ENCODE measurements at regions not wholly inside any gene's neighbourhood (a gene's known extent, or its start where the extent isn't known, plus 50 kb on each side); places are given as distances from the start of the nearest gene placed in this dataset.

DNA sequence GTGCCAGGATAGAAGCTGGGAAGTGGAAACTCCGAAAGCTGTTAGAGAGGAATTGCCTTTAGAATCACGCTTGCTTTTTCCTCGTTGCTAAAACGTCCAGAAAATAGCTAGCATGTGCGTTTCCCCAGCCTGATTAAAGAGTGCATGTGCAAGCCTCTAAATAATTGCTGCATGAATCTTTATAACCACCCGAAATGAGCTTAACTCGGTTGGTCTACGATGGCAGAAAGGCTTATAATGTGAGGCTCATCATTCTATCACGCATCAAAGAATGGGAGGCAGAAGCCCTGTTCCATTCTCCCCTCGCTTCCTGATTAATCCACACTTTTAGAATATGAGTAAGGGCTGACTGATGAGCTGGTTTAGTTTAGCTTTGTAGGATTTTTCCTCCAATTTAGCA is 394.6 kb upstream of the WWC1 start (continued):
- TF ChIP-seq, protein P1, sequence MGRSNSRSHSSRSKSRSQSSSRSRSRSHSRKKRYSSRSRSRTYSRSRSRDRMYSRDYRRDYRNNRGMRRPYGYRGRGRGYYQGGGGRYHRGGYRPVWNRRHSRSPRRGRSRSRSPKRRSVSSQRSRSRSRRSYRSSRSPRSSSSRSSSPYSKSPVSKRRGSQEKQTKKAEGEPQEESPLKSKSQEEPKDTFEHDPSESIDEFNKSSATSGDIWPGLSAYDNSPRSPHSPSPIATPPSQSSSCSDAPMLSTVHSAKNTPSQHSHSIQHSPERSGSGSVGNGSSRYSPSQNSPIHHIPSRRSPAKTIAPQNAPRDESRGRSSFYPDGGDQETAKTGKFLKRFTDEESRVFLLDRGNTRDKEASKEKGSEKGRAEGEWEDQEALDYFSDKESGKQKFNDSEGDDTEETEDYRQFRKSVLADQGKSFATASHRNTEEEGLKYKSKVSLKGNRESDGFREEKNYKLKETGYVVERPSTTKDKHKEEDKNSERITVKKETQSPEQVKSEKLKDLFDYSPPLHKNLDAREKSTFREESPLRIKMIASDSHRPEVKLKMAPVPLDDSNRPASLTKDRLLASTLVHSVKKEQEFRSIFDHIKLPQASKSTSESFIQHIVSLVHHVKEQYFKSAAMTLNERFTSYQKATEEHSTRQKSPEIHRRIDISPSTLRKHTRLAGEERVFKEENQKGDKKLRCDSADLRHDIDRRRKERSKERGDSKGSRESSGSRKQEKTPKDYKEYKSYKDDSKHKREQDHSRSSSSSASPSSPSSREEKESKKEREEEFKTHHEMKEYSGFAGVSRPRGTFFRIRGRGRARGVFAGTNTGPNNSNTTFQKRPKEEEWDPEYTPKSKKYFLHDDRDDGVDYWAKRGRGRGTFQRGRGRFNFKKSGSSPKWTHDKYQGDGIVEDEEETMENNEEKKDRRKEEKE (IDR thresholded peaks at IDR 0.05), result no peak
- no peak for TF ChIP-seq SIX5 (IDR thresholded peaks at IDR 0.05; ENCODE audit: low read depth, low read length, severe bottlenecking)
- no peak for TF ChIP-seq GATAD2B (conservative IDR thresholded peaks at IDR 0.05; ENCODE audit: low read depth)
- no peak for TF ChIP-seq MYC (IDR thresholded peaks at IDR 0.05; ENCODE audit: insufficient read depth, insufficient read length, insufficient replicate concordance, low read length, severe bottlenecking)
- TF ChIP-seq, protein P2, sequence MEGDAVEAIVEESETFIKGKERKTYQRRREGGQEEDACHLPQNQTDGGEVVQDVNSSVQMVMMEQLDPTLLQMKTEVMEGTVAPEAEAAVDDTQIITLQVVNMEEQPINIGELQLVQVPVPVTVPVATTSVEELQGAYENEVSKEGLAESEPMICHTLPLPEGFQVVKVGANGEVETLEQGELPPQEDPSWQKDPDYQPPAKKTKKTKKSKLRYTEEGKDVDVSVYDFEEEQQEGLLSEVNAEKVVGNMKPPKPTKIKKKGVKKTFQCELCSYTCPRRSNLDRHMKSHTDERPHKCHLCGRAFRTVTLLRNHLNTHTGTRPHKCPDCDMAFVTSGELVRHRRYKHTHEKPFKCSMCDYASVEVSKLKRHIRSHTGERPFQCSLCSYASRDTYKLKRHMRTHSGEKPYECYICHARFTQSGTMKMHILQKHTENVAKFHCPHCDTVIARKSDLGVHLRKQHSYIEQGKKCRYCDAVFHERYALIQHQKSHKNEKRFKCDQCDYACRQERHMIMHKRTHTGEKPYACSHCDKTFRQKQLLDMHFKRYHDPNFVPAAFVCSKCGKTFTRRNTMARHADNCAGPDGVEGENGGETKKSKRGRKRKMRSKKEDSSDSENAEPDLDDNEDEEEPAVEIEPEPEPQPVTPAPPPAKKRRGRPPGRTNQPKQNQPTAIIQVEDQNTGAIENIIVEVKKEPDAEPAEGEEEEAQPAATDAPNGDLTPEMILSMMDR (IDR thresholded peaks at IDR 0.05 in 2 of 3, conservative IDR thresholded peaks at IDR 0.05 in 1 of 3; ENCODE audit: control insufficient read depth in 2 of 3, extremely low read depth in 1 of 3, insufficient read depth in 1 of 3, low read depth in 3 of 3, low read length in 3 of 3), result no peak
- no peak for TF ChIP-seq TBL1XR1 (IDR thresholded peaks at IDR 0.05; ENCODE audit: low read depth, low read length)

DNA sequence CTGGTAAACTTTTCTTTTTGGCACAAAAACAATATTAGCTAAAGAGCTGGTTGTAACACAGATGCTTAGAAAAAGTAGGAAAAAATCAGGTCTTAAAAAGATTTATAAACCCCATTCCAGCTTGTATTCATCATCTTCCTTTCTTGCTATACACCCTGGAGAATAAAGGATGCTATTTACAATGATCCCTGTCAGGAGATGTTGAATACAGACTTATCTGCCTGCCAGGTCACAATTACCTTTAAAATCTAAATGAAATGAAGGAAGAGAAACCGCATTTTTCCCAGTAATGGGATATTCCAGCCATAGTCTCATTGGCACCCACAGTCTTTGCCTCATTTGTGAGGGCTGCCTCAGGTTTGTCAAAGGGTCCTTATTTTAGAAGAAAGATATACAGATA is 394.1 kb upstream of the WWC1 start:
- Histone ChIP-seq H3K4me2 (ENCODE audit: control insufficient read depth, insufficient read depth) (no peak overlapping the region), H3K4me3 (no peak overlapping the region), H4K20me1 (ENCODE audit: control insufficient read depth, insufficient read depth) (no peaks in the 10 kb centered on the region), H3K9ac (ENCODE audit: control insufficient read depth, insufficient read depth, low read length) (no peak overlapping the region), H2AFZ (ENCODE audit: control insufficient read depth, low read depth, low read length) (no peak overlapping the region), H3K4me1 (ENCODE audit: control insufficient read depth, insufficient read depth, low read length) (no peaks in the 10 kb centered on the region), H3K27ac (ENCODE audit: control insufficient read depth, insufficient read depth) (no peak overlapping the region), H3K9me3 (replicated peaks; ENCODE audit: control insufficient read depth, insufficient read depth, low read length) (no peaks in the 10 kb centered on the region), H3K27me3 (replicated peaks in 1 of 2; ENCODE audit: control insufficient read depth in 2 of 2, insufficient read depth in 2 of 2, low read length in 1 of 2) (no peaks in the 10 kb centered on the region), H3K79me2 (ENCODE audit: control insufficient read depth, insufficient read depth, low read length) (no peaks in the 10 kb centered on the region), H3K36me3 (ENCODE audit: control insufficient read depth in 2 of 2, insufficient read depth in 2 of 2, low read length in 1 of 2) (no peaks in the 10 kb centered on the region)
- ATAC-seq (no peak), DNase-seq (ENCODE audit: low read depth, low spot score) (no peak), FAIRE-seq (no peak)
- WGBS (ENCODE audit: insufficient coverage, insufficient replicate concordance, low lambda C conversion rate, missing lambda C conversion rate), result 4% methylated on average over 1 of the region's 1 CpG
- intact Hi-C loops (cut with micrococcal nuclease; ENCODE audit: unreplicated experiment) (no loop called here), in situ Hi-C loops (cut with MboI) (no loop called here)
- ChIA-PET SMC1A (ENCODE audit: uncharacterized antibody, unreplicated experiment) (interaction anchor here (0.6 kb wide), 1 partner anchor 10 kb away, joined by 3 read pairs; no protein-coding TSS in a partner anchor), CTCF (interaction anchor here (0.6 to 1.2 kb wide), 2 partner anchors 10 to 18 kb away, joined by 3 read pairs; no protein-coding TSS in a partner anchor), POLR2A (interaction anchor here (0.7 kb wide), 1 partner anchor 1240 kb away, joined by 5 read pairs; no protein-coding TSS in a partner anchor), RAD21 (ENCODE audit: unreplicated experiment) (interaction anchor here (0.6 kb wide), 1 partner anchor 442 kb away, joined by 3 read pairs; no protein-coding TSS in a partner anchor)
- BruUV-seq (replicated peaks), result no TSS peak
- TF ChIP-seq STAT1 (conservative IDR thresholded peaks at IDR 0.05), result no peak
- TF ChIP-seq ETV6 (conservative IDR thresholded peaks at IDR 0.05 in 1 of 2, IDR thresholded peaks at IDR 0.05 in 1 of 2; ENCODE audit: borderline replicate concordance in 1 of 2, low read depth in 1 of 2), result no peak
- TF ChIP-seq, protein P3, sequence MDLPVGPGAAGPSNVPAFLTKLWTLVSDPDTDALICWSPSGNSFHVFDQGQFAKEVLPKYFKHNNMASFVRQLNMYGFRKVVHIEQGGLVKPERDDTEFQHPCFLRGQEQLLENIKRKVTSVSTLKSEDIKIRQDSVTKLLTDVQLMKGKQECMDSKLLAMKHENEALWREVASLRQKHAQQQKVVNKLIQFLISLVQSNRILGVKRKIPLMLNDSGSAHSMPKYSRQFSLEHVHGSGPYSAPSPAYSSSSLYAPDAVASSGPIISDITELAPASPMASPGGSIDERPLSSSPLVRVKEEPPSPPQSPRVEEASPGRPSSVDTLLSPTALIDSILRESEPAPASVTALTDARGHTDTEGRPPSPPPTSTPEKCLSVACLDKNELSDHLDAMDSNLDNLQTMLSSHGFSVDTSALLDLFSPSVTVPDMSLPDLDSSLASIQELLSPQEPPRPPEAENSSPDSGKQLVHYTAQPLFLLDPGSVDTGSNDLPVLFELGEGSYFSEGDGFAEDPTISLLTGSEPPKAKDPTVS (IDR thresholded peaks at IDR 0.05; ENCODE audit: low read depth, low read length), result no peak
- TF ChIP-seq FOXK2 (IDR thresholded peaks at IDR 0.05), result no peak
- TF ChIP-seq JUNB (IDR thresholded peaks at IDR 0.05), result no peak
- TF ChIP-seq, protein P4, sequence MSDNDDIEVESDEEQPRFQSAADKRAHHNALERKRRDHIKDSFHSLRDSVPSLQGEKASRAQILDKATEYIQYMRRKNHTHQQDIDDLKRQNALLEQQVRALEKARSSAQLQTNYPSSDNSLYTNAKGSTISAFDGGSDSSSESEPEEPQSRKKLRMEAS (IDR thresholded peaks at IDR 0.05; ENCODE audit: low read depth, low read length), result no peak
- no peak for TF ChIP-seq CEBPB (IDR thresholded peaks at IDR 0.05; ENCODE audit: borderline replicate concordance in 1 of 2, low read depth in 2 of 2, low read length in 2 of 2)
- TF ChIP-seq YY1 (IDR thresholded peaks at IDR 0.05; ENCODE audit: low read depth, low read length), result no peak
- no peak for TF ChIP-seq EZH2 (IDR thresholded peaks at IDR 0.05; ENCODE audit: borderline replicate concordance, control insufficient read depth, low read depth, low read length)

Measured in GM12878 (cell line).